SH-SY5Y (cell line): ENCODE measurements at regions not wholly inside any gene's neighbourhood (a gene's known extent, or its start where the extent isn't known, plus 50 kb on each side); places are given as distances from the start of the nearest gene placed in this dataset.

Experiments
- GATA2 ChIP-seq: IDR thresholded peaks from 2 replicates; pipeline ENCODE4 v1.6.1; 2011; ENCODE audit warnings: mild to moderate bottlenecking, low read depth, low read length
- GATA3 ChIP-seq: IDR thresholded peaks from 2 replicates; pipeline ENCODE4 v1.6.1; 2011; ENCODE audit warnings: low read depth, mild to moderate bottlenecking, low read length, moderate library complexity

- no peak for TF ChIP-seq GATA2
- TF ChIP-seq GATA3: no peak
Observed at GRCh38 chr2:226467633-226468032, 332.0 kb downstream of the IRS1 start.
